CD14-positive monocyte (primary cell): ENCODE measurements at regions not wholly inside any gene's neighbourhood (a gene's known extent, or its start where the extent isn't known, plus 50 kb on each side); places are given as distances from the start of the nearest gene placed in this dataset.

Experiments used
- DNase-seq, 3 donors: peaks; one replicate each; pipeline ENCODE4 v3.0.0-alpha.2; 2011 to 2022
- H2AFZ ChIP-seq: 2 replicates; pipeline ENCODE4 v1.6.0; 2012; ENCODE audit warnings: mild to moderate bottlenecking, low read depth, low read length, inconsistent platforms; ENCODE audit not compliant: insufficient read depth, poor library complexity, severe bottlenecking
- H3K27ac ChIP-seq, 2 donors: 1 replicate in 1 of 2; 2 replicates in 1 of 2; pipeline ENCODE4 v1.5.1; 2012 to 2013; ENCODE audit warnings: low read length in 2 of 2, control low read depth in 1 of 2, inconsistent platforms in 1 of 2, low read depth in 1 of 2, mild to moderate bottlenecking in 1 of 2
- H3K27me3 ChIP-seq, 2 donors: one replicate each; pipeline versions ENCODE4 v1.6.0 to v1.6.1; 2011 to 2013; ENCODE audit warnings: low read length in 2 of 2; ENCODE audit not compliant: control insufficient read depth in 2 of 2, insufficient read depth in 2 of 2
- H3K36me3 ChIP-seq, 2 donors: replicated peaks in 1 of 2; 1 replicate in 1 of 2; 2 replicates in 1 of 2; pipeline versions ENCODE4 v1.5.1 to v1.6.1; 2012 to 2013; ENCODE audit warnings: low read length in 2 of 2, control low read depth in 1 of 2, inconsistent platforms in 1 of 2, mild to moderate bottlenecking in 1 of 2; ENCODE audit not compliant: insufficient read depth in 2 of 2, control insufficient read depth in 1 of 2
- H3K4me1 ChIP-seq, 2 donors: 1 replicate in 1 of 2; 2 replicates in 1 of 2; pipeline versions ENCODE4 v1.5.1 to v1.6.1; 2012 to 2013; ENCODE audit warnings: low read length in 2 of 2, control low read depth in 1 of 2, inconsistent platforms in 1 of 2, mild to moderate bottlenecking in 1 of 2, moderate library complexity in 1 of 2; ENCODE audit not compliant: insufficient read depth in 2 of 2, control insufficient read depth in 1 of 2
- H3K4me2 ChIP-seq: replicated peaks from 2 replicates; pipeline ENCODE3; 2012; ENCODE audit warnings: low read length, moderate library complexity, mild to moderate bottlenecking; ENCODE audit not compliant: poor library complexity, severe bottlenecking; ENCODE audit errors: extremely low read depth
- H3K4me3 ChIP-seq, 3 experiments: fragments of 200-600 bp in 1 of 3; sonication (generic) in 1 of 3; replicated peaks in 1 of 3; 1 replicate in 2 of 3; 2 replicates in 1 of 3; pipeline ENCODE4 v1.5.1; 2011 to 2013; ENCODE audit warnings: low read length in 3 of 3, mild to moderate bottlenecking in 3 of 3, control low read depth in 2 of 3, low read depth in 2 of 3, inconsistent platforms in 1 of 3, moderate library complexity in 1 of 3
- H3K79me2 ChIP-seq: 2 replicates; pipeline ENCODE4 v1.6.0; 2012; ENCODE audit warnings: mild to moderate bottlenecking, control low read depth, inconsistent platforms, low read length, moderate library complexity; ENCODE audit not compliant: insufficient read depth
- H3K9ac ChIP-seq: 2 replicates; pipeline ENCODE4 v1.6.0; 2017; ENCODE audit warnings: low read length, mild to moderate bottlenecking; ENCODE audit not compliant: insufficient read depth, poor library complexity, severe bottlenecking
- H3K9me3 ChIP-seq, 2 donors: replicated peaks in 1 of 2; 1 replicate in 1 of 2; 2 replicates in 1 of 2; pipeline versions ENCODE4 v1.5.1 to v1.6.1; 2012 to 2013; ENCODE audit warnings: low read length in 2 of 2, control low read depth in 1 of 2; ENCODE audit not compliant: control insufficient read depth in 1 of 2, insufficient read depth in 1 of 2
- H4K20me1 ChIP-seq: 2 replicates; pipeline ENCODE4 v1.6.0; 2012; ENCODE audit warnings: mild to moderate bottlenecking, low read length, control low read depth, moderate library complexity; ENCODE audit not compliant: insufficient read depth
- H3K27ac Mint-ChIP-seq, 7 donors: one replicate each; pipeline ENCODE4 v1.8.0; 2020; ENCODE audit warnings: mild to moderate bottlenecking in 7 of 7, mixed read lengths in 7 of 7, moderate library complexity in 6 of 7, inconsistent platforms in 2 of 7
- H3K27me3 Mint-ChIP-seq, 3 donors: one replicate each; pipeline ENCODE4 v1.8.0; 2021 to 2022; ENCODE audit warnings: low read depth in 3 of 3, mild to moderate bottlenecking in 3 of 3, mixed read lengths in 3 of 3, moderate library complexity in 3 of 3, inconsistent platforms in 1 of 3
- H3K36me3 Mint-ChIP-seq, 2 donors: one replicate each; pipeline ENCODE4 v1.8.0; 2020; ENCODE audit warnings: mixed read lengths in 2 of 2, inconsistent platforms in 1 of 2, mild to moderate bottlenecking in 1 of 2
- H3K4me1 Mint-ChIP-seq: one replicate; pipeline ENCODE4 v1.8.0; 2020; ENCODE audit warnings: mild to moderate bottlenecking, mixed read lengths
- H3K4me3 Mint-ChIP-seq, 2 donors: one replicate each; pipeline ENCODE4 v1.8.0; 2020; ENCODE audit warnings: mild to moderate bottlenecking in 2 of 2, mixed read lengths in 2 of 2, moderate library complexity in 1 of 2
- H3K9me3 Mint-ChIP-seq, 7 donors: one replicate each; pipeline ENCODE4 v1.8.0; 2020 to 2022; ENCODE audit warnings: mixed read lengths in 7 of 7, mild to moderate bottlenecking in 6 of 7, moderate library complexity in 6 of 7, inconsistent platforms in 2 of 7
- CTCF ChIP-seq: fragments of 200-600 bp; IDR thresholded peaks from one replicate; pipeline ENCODE4 v1.8.0; 2022; ENCODE audit warnings: antibody characterized with exemption, mild to moderate bottlenecking
- WGBS: methylation state at CpG from one replicate; pipeline ENCODE4 v1.1.5; 2013; ENCODE audit warnings: missing lambda C conversion rate; ENCODE audit not compliant: insufficient coverage; 5-methylcytosine and 5-hydroxymethylcytosine counted together
- intact Hi-C, 2 donors: fragments of 100-400 bp; cut with micrococcal nuclease; formaldehyde crosslinking; loops; one replicate each; pipeline versions ENCODE4 v1.15.0 to v1.15.1; 2023

GRCh38 chr12:76194724-76195123 is 110.2 kb upstream of the NAP1L1 start:
- no peak overlapping the region for H3K9ac ChIP-seq
- no peak overlapping the region for H3K4me2 ChIP-seq
- intact Hi-C loops, result no loop called here
- H3K79me2 ChIP-seq, result no peaks in the 10 kb centered on the region
- TF ChIP-seq CTCF, result no peak
- Mint-ChIP-seq H3K27me3 (peaks cover 0 to 2% (median 0%) of the 10 kb centered on the region in 3 donors), H3K9me3 (peaks cover 15 to 34% (median 25%) of the 10 kb centered on the region in 7 donors), H3K4me1 (no peaks in the 10 kb centered on the region), H3K4me3 (no peak overlapping the region), H3K27ac (peak overlapping the region in 1 of 7 donors; percentile 20), H3K36me3 (no peaks in the 10 kb centered on the region)
- no peak overlapping the region for H2AFZ ChIP-seq
- no peaks in the 10 kb centered on the region for H4K20me1 ChIP-seq
- H3K36me3 ChIP-seq, result no peaks in the 10 kb centered on the region
- peaks cover 11 to 25% of the 10 kb centered on the region in 2 donors for H3K9me3 ChIP-seq
- H3K4me3 ChIP-seq, result no peak overlapping the region
- DNase-seq, result no peak
- H3K27me3 ChIP-seq, result no peaks in the 10 kb centered on the region
- no peaks in the 10 kb centered on the region for H3K4me1 ChIP-seq
- no peak overlapping the region for H3K27ac ChIP-seq

DNA sequence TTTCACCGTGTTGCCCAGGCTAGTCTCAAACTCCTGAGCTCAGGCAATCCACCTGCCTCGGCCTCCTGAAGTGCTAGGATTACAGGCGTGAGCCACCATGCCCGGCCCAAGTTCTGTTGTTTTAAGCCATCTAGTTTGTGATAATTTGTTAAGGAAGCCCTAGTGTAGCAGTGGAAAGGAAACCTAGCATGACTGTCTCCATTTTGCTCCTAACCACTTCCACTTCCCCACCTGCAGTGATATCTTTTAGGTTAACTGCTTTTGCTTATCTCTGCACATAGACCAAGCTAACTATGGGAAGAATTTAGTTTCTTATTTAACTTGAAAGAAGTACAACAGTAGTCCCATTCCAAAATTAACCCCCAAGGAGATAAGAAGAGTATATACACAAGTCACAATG is 109.5 kb upstream of the NAP1L1 start:
- H3K9me3 Mint-ChIP-seq, result peaks cover 12 to 28% (median 22%) of the 10 kb centered on the region in 7 donors
- Histone ChIP-seq H3K4me3 (no peak overlapping the region), H3K4me2 (no peak overlapping the region), H3K36me3 (no peaks in the 10 kb centered on the region), H3K9me3 (peaks cover 7 to 17% of the 10 kb centered on the region in 2 donors), H3K4me1 (no peaks in the 10 kb centered on the region), H3K9ac (no peak overlapping the region), H2AFZ (no peak overlapping the region), H4K20me1 (no peaks in the 10 kb centered on the region), H3K27ac (no peak overlapping the region), H3K79me2 (no peaks in the 10 kb centered on the region), H3K27me3 (no peaks in the 10 kb centered on the region)
- H3K4me1 Mint-ChIP-seq, result no peaks in the 10 kb centered on the region
- no peak for TF ChIP-seq CTCF
- peaks cover 0 to 2% (median 0%) of the 10 kb centered on the region in 3 donors for H3K27me3 Mint-ChIP-seq
- no peak overlapping the region for H3K4me3 Mint-ChIP-seq
- no peaks in the 10 kb centered on the region for H3K36me3 Mint-ChIP-seq
- intact Hi-C loops, result no loop called here
- H3K27ac Mint-ChIP-seq, result no peak overlapping the region
- DNase-seq, result no peak
- WGBS, result 89% methylated on average over 3 of the region's 4 CpGs
